ENCODE measurements at regions not wholly inside any gene's neighbourhood (a gene's known extent, or its start where the extent isn't known, plus 50 kb on each side); places are given as distances from the start of the nearest gene placed in this dataset.

- H3K27me3 ChIP-seq: no peaks in the 10 kb centered on the region
- DNase-seq: no peak
- intact Hi-C loops (cut with DNase I; ENCODE audit: low total_unique reads): no loop called here
- no peak for TF ChIP-seq POLR2A (IDR thresholded peaks at IDR 0.05)
- TF ChIP-seq POLR2AphosphoS5 (IDR thresholded peaks at IDR 0.05): no peak
- TF ChIP-seq, protein P1, sequence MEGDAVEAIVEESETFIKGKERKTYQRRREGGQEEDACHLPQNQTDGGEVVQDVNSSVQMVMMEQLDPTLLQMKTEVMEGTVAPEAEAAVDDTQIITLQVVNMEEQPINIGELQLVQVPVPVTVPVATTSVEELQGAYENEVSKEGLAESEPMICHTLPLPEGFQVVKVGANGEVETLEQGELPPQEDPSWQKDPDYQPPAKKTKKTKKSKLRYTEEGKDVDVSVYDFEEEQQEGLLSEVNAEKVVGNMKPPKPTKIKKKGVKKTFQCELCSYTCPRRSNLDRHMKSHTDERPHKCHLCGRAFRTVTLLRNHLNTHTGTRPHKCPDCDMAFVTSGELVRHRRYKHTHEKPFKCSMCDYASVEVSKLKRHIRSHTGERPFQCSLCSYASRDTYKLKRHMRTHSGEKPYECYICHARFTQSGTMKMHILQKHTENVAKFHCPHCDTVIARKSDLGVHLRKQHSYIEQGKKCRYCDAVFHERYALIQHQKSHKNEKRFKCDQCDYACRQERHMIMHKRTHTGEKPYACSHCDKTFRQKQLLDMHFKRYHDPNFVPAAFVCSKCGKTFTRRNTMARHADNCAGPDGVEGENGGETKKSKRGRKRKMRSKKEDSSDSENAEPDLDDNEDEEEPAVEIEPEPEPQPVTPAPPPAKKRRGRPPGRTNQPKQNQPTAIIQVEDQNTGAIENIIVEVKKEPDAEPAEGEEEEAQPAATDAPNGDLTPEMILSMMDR (IDR thresholded peaks at IDR 0.05): no peak
- TF ChIP-seq EP300 (IDR thresholded peaks at IDR 0.05): no peak
- H3K9me3 ChIP-seq: peaks cover 0 to 9% (median 2%) of the 10 kb centered on the region in 4 donors
- no peaks in the 10 kb centered on the region for H3K36me3 ChIP-seq
- WGBS, 5 donors: 82 to 91% (median 87%) methylated on average over 3 of the region's 3 CpGs
- no peak overlapping the region for H3K4me3 ChIP-seq
- H3K4me1 ChIP-seq: peaks cover 0 to 3% (median 0%) of the 10 kb centered on the region in 4 donors
- no peak overlapping the region for H3K27ac ChIP-seq
These were observed 315.7 kb upstream of the ECI2 start for GRCh38 chr6:4451081-4451480.

- Histone ChIP-seq H3K4me3 (no peak overlapping the region), H3K27ac (no peak overlapping the region), H3K9me3 (peaks cover 0 to 9% (median 0%) of the 10 kb centered on the region in 4 donors), H3K4me1 (peaks cover 0 to 3% (median 0%) of the 10 kb centered on the region in 4 donors), H3K36me3 (no peaks in the 10 kb centered on the region), H3K27me3 (no peaks in the 10 kb centered on the region)
- intact Hi-C loops (cut with DNase I; ENCODE audit: low total_unique reads): no loop called here
- no peak for DNase-seq
- WGBS, 5 donors: 96 to 100% (median 98%) methylated on average over 1 of the region's 1 CpG
- TF ChIP-seq POLR2A (IDR thresholded peaks at IDR 0.05): no peak
- no peak for TF ChIP-seq POLR2AphosphoS5 (IDR thresholded peaks at IDR 0.05)
- TF ChIP-seq, protein P1 (IDR thresholded peaks at IDR 0.05): no peak
- TF ChIP-seq EP300 (IDR thresholded peaks at IDR 0.05): no peak
These were observed 314.9 kb upstream of the ECI2 start for GRCh38 chr6:4450237-4450636.

- Histone ChIP-seq H3K4me3 (no peak overlapping the region), H3K9me3 (peaks cover 0 to 9% (median 0%) of the 10 kb centered on the region in 4 donors), H3K36me3 (no peaks in the 10 kb centered on the region), H3K27ac (no peak overlapping the region), H3K4me1 (peaks cover 0 to 3% (median 0%) of the 10 kb centered on the region in 4 donors), H3K27me3 (no peaks in the 10 kb centered on the region)
- TF ChIP-seq POLR2AphosphoS5 (IDR thresholded peaks at IDR 0.05) (no peak), EP300 (IDR thresholded peaks at IDR 0.05) (no peak), POLR2A (IDR thresholded peaks at IDR 0.05) (no peak)
- TF ChIP-seq, protein P1 (IDR thresholded peaks at IDR 0.05): no peak
- WGBS, 5 donors: 81 to 92% (median 88%) methylated on average over 1 of the region's 1 CpG
- intact Hi-C loops (cut with DNase I; ENCODE audit: low total_unique reads): no loop called here
- DNase-seq: no peak
These were observed 314.0 kb upstream of the ECI2 start for GRCh38 chr6:4449409-4449808.

GRCh38 chr6:4448841-4449240 is 313.5 kb upstream of the ECI2 start:
- peaks cover 0 to 9% (median 0%) of the 10 kb centered on the region in 4 donors for H3K9me3 ChIP-seq
- H3K27me3 ChIP-seq: no peaks in the 10 kb centered on the region
- no peak overlapping the region for H3K4me3 ChIP-seq
- TF ChIP-seq, protein P1 (IDR thresholded peaks at IDR 0.05): no peak
- TF ChIP-seq POLR2AphosphoS5 (IDR thresholded peaks at IDR 0.05) (no peak), POLR2A (IDR thresholded peaks at IDR 0.05) (no peak), EP300 (IDR thresholded peaks at IDR 0.05) (no peak)
- intact Hi-C loops (cut with DNase I; ENCODE audit: low total_unique reads): no loop called here
- no peak for DNase-seq
- no peak overlapping the region for H3K27ac ChIP-seq
- H3K4me1 ChIP-seq: peaks cover 0 to 3% (median 0%) of the 10 kb centered on the region in 4 donors
- no peaks in the 10 kb centered on the region for H3K36me3 ChIP-seq
- 67 to 88% (median 83%) methylated on average over 3 of the region's 3 CpGs for WGBS, 5 donors

All from stomach (tissue), 8 donors.